Endometrium (tissue), 2 donors: ENCODE measurements at regions not wholly inside any gene's neighbourhood (a gene's known extent, or its start where the extent isn't known, plus 50 kb on each side); places are given as distances from the start of the nearest gene placed in this dataset.

Source experiments
- FAIRE-seq: peaks from 2 replicates; lab custom pipeline; 2012; peaks lifted over from hg19 to GRCh38; lab: Jason Lieb, UNC
- donor health status: control.
- donor health status: control.

DNA sequence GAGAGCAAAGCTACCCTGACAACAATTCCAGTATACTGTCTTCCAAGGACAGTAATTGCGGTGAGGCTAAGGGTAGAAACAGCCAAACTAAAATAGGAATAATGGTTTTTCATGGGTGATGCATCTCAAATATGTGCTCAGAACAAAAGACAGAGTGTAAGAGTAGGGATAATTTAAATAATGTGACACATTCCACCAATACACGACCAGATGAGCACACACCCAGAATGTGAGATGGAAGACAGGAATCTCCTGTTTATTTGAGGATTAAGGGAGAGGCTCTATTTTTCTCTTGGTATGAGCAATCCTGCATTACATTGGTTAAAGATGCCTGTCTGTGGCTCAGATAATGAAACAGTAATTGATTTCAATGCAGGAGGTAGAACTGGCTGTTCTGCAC, 292.9 kb upstream of the ZFP64 start:
- FAIRE-seq, result no peak

DNA sequence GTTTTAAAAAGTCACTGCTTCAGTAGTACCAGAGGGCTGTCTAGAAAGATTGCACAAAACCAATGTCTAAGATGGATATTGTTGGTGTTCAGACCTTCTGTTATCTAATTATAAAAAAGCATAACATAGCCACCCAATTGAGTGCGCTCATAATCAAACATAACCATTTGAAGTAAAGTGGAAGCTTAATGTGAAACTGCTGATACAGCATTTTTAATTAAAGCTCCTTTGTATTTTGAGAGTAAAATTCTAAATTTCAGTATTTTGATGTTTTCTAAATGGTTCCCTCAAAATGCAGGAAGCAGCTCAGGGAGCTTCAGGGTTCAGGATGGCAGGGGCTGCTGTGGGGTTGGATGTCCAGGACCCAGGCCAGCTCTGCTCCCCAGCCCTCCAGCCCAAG, 291.8 kb upstream of the ZFP64 start:
- no peak for FAIRE-seq

DNA sequence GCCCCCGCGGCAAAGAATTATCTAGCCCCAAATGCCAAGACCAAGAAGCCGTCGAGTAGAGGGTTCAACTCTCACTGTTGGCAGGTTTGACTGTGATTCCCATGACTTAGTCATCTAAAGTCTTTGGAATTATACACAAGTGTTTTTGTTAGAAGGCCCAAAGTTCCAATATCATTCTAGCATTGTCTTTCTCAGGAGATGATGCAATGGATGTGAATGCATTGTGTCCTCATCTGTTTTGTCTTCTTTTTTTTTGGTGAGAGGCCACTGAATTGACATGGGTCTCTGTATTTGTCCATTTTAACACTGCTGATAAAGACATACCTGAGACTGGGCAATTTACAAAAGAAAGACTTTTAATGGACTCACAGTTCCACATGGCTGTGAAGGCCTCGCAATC, 290.5 kb upstream of the ZFP64 start:
- no peak for FAIRE-seq

DNA sequence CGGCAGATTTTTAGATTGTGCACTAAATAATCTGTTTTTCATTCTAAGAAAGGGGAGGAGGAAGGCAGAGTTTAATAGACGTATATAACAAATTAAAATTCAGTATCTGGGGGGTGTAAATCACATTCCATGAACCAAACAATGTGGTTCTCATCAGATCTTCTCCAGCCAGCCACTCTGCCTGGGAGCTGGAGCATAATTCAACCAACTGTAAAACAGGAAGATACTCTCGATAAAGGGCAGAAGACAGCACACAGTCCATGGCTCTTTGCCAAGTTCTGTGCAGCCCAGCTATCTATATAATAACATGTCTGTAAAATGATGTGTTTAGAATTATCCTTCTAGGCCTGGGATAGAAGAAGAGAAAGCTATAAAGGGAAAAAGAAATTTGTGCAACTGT, 289.9 kb upstream of the ZFP64 start:
- FAIRE-seq, result no peak

DNA sequence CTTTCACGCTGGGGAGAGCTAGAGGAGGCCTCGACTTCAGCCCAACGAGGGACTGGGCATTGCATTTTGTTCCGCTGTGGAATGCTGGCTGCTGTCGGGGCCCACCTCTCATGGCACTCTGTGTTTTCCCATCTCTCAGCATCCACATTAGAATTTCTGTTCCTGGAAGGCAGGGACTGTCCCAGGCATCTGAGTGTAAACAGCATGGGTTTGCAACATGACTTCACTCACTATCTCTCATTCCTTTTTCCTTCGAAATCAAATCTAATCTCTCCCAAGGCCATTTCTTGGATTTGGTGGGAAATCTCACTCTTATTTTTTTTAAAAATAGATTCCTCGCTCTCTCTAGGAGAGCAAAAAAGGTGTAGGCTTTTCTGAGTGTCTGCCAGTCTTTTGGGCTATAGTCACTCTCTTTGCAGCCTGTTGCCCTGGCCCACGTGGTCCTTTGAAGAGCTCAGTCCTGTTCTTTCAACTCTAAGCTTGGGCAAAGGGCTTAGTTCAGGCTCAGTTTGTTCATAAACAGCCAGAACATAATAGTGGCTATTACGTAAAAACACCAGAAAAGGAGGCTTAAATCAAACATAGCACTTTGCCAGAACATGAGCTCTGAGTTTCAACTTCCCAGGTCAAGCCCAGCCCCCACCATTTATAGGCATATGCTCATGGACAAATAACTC, 284.6 kb upstream of the ZFP64 start:
- FAIRE-seq, result no peak

DNA sequence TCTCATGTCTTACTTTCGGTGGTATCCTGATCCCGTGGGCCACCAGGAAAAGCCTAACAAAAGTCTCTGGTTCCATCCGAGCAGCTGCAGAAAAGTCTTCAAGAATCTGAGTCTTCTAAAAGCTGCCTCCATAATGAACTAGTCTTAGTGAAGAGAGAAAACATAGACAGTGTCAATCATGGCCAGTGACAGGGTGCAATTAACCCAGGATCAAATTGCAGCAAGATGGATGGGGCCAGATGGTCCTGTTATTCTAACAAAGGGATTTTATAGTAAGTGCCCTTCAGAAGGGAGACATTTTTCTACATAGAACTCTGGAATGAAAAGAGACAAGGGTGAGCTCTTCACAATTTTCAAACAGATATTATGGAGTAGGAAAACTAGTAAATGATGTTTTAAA, 281.6 kb upstream of the ZFP64 start:
- FAIRE-seq, result no peak

DNA sequence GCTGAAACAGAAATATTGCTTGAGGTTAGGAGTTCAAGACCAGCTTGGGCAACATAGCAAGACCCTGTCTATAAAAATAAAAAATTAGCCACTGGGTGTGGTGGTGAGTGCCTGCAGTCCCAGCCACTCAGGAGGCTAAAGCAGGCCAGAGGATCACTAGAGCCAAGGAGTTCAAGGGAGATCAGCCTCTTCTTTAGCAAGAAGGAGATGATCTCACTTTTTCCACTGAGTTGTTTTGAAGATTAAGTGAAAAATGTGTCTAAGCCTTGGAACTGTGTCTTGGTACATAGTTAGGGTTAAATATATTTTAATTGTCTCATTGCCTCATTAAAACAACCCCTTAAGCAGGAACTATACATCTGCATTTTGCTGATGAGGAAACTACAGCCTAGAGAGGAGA, 279.0 kb upstream of the ZFP64 start:
- FAIRE-seq, result no peak

DNA sequence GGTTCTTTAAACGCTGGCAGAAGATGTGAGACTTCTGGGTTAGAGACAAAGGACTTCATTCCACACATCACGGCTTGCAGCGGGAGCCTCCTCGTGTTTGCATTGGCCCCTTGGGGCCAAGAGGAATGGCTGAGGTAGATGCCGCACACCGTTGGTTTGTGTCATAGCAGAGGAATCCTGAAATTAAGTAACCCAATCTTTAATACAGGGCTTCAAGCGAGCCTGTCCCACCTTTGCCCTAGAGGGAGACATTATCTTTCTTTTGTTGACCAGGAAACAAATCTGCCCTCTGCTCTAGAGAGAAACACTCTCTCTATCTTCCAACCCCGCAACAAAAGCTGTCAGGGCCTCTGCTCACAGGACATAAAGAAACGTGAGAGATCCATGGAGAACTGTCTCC, 277.5 kb upstream of the ZFP64 start:
- FAIRE-seq, result no peak

DNA sequence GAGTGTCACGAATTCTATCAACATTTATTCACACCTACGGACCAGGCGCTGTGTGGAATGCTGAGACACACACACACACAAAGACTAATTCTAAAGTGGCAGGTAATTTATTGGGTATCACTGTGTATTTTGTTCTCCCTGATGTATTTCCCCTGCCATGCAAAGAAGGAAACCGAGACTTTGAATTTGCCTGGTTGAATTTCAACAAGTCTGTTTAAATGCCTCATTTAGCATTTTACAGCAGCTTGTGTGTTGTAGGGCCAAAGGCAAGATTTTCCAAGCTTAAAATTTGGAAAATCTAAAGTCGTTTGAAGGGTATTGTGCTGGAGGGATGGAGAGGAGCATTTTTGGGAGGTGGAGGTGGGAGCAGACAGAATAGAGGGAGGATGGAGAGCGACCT, 274.4 kb upstream of the ZFP64 start:
- no peak for FAIRE-seq

DNA sequence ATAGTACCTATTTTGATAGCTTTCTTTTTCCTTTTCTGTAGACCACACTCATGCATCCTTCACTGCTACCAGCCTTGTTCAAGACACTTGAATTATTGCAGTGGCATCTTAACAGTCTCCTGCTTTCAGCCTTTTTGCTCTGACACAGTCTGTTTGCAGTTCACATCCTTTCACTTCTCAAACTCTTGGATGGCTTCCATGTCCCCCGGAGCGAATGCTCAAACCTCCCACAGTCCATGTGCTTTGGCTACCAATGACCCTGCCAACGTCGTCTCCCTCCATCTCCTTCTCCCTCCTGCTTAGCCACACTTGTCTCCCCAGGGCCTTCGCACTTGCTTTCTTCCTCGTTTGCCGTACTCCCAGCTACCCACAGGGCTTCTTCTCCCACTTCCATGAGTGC, 270.0 kb upstream of the ZFP64 start:
- no peak for FAIRE-seq

DNA sequence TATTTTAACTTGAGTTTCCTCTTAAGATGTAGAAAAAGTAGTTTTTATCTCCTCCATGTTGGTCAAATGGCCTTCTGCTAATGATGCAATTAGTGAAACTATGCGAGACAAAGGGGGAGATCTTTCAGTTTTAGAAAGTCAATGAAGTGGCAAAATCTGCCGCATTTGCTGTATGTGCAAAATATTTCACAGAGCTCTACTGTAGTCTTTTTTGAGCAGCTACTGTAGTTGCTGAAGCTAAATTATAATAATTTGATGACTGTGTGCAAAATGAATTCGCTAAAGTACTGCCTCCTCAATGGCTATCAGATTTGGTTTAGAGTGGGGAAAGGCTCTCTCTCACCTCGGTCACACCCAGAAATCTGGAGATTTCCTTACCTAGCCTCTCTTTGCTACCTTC, 267.6 kb upstream of the ZFP64 start:
- FAIRE-seq, result no peak

DNA sequence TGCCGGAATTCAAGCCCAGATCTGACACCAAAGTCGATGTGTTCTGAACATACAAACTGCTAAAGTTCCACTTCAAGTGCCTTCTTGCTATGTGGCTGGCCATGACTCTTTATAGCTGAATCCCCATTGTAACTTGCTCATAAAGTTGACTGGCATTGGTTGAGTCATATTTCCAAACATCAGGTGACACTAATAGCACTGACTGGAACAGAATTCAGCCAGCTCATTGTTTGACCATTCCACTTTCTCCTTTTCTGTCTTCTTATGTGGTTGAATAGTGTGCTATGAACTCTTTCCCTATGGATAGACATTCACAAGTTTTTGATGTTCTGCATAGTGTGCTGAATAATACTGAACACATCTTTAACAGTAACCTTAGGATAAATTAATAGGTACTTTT, 266.2 kb upstream of the ZFP64 start:
- FAIRE-seq, result no peak

DNA sequence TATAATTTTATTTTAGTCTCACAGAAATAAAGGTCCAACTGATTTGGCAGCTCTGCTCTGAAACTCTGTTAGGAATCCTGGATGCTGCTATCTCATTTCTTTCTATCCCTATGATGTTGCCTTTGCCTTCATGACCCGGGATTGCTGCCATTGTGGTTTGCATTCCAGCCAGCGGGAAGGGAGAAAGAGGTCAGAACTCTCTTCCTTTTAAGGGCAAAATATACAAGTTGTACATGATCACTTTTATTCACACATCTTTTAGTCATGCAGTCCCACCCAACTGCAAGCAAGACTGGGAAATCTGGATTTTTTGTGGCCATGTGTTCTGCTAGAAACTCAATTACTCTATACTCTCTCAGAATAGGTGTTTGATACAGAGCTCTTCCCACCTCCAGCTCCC, 263.1 kb upstream of the ZFP64 start:
- no peak for FAIRE-seq

DNA sequence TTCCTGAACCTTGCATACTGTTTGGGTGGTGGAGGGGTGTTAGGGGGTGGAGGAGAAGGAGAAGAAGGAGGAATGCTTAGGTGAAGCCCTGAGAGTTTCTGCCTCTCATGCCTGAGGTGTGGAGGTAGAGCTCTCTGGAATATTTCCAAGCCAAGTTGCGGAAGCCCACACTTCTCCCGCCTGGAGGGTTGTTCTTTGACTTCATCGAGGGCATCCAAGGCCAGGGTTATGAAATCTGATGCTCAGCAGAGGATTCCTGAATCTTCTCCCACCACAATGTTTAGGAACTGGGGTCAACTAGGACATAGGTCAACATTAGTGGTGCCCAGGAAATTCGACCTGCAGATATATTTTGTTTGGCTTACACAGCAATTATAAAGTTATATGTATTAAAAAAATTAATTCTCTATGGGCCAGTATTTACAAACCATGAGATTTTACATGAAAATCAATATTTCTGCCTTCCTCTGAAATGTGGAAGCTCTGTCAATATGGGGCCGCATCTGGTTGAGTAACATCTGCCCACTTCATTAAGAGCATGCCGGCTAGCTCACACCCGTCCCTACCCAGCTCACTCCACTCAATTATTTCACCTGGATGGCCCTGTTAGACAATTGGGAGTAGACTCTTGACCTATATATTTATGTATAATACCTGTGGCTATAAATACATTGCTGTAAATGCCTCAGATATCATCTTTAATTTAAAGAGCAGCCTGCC, 257.1 kb upstream of the ZFP64 start:
- FAIRE-seq, result no peak

DNA sequence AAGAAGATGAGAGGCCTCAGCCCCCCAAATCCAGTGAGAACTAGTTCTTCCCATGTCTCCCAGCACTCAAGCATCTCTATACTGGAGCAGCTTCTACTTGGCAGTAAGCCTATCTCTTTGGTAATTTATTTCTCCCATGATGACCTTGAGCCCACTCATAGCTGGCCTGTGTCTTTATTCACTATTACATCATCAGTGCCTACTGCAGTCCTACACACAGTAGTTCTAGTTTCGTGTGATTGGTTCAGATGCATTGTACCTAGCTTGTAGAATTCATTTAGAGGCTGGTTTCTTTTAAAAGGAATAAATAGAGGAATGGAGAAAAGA, 255.6 kb upstream of the ZFP64 start:
- no peak for FAIRE-seq

DNA sequence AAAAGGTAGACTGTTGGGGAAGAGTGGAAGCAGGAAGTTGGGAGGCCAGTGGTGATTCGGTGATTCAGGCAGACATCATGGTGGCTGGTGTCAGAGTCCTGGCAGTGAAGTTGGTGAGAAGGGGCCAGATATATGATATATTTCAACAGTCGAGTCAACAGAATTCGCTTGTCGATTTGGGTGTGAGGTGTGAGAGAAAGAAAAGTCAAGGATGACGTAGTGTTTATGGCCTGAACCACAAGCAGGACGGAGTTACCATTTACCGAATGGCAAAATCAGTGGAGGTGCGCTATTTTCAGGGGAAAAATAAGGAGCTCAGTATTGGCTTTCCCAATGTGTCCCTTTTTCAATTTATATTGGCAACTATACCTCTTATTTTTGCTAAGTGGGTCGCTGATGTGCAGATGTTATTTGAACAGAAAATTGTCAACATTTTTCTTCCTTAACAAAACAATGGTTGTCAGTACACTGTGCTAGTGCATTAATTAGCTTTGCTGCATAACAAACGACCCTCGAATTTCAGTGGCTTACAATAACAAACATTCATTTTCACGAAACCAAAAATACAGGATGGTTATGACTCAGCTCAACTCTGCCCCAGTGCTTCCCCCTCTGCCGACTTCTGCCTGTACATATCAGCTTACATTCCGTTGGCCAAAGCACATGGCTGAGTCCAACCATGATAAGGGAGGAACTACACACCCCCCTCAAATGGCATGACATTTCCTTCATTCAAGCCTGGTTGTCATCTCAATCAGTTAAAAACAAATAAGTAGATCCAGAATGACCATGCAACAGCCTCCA, 255.0 kb upstream of the ZFP64 start:
- no peak for FAIRE-seq

DNA sequence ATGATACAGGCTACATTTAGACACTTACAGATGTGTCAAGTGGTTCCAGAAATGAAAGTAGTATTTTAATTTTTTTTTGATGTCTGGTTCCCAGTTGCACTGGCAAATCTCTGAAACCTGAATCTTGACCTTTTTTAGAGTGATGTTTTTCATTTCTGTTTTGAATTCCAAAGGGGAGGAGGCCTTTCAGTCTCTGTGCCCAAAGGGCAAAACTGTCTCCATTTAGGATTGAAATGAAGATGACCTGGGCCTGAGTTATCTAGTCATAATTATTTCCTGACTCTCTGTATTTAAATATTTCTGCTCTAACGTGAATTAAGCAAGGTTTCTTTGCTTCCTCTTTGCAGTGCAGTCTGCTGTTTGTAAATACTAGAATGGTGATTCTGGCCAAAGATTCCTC, 252.9 kb upstream of the ZFP64 start:
- FAIRE-seq, result no peak

DNA sequence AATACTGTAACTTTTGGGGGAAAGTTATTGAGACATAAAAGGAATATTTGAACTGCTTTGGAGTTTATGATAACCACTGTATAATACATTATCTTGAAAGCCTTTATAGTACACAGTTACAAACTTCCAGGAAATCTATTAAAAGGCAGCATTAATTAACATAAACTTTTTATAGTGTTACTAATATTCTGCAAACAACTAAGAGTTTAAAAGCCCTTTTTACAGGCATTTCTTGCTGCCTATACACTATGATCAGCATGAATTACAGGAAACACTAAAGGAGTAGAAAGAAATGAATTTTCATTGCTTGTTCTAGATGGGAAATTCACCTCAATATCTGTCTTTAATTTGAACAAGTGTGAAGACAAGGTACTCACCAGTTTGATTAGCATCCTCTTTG, 252.3 kb upstream of the ZFP64 start:
- FAIRE-seq, result no peak

DNA sequence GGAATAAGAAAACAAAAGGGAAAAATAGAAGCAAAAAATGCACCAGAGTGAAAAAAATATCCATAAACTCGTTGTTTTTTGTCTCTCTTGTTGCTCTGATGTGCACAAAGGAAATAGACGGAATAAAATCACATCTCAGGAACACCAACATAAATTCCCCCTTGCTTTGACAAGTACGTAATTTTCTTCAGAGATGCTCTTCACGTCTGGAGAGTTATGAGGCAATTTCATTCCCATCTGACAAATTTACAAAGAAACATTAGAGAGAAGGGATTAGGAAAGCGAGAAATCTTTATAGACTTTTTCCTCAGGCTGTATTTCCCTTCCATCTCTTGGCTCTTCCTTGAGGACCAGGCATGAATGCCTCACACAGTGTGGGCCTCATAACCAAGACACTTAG, 250.1 kb upstream of the ZFP64 start:
- FAIRE-seq, result no peak

DNA sequence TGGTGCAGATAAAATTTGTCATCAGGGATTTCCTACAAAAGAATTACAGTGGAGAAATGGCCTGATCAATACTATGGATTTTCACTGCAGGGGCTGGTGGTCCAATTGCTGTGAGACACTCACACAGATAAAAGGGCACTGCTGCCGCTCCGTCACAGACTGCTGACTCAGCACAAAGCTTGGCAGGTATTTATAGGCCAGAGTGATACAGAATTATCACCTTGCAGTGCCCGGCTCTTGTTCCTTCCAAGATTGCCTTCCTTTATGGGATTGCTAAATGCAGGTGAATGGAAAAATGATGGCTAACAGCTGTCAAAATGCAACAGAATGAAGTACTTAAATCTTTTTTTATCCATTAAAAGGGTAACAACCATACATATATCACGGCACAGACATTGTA, 247.8 kb upstream of the ZFP64 start:
- no peak for FAIRE-seq

DNA sequence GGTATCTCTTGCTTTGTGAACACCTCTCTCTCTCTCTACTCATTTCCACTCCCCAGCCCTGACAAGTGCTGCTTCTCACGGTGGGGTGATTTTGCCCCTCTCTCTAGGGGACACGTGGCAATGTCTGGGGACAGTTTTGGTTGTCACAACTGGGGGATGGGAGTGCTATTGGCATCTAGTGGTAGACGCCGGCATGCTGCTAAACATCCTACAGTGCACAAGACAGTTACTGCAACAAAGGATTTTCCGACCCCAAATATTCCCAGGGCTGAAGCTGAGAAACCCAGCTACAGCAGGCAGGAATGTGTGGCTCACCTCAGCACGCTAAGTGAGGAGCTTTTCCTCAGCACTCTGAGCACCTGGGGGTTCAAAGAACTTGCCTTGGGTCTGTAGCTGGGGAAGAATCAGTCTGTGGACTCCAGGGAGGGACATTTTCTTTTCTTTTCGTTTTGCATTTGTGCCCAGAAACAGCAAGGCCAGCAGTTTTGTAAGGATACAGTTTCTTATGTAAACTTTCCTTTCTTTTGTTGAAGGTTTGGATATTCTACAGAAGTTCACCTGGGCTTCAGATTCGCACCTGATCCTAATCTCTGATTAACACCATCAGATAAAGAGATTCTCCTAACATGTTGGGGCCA, 246.9 kb upstream of the ZFP64 start:
- no peak for FAIRE-seq

DNA sequence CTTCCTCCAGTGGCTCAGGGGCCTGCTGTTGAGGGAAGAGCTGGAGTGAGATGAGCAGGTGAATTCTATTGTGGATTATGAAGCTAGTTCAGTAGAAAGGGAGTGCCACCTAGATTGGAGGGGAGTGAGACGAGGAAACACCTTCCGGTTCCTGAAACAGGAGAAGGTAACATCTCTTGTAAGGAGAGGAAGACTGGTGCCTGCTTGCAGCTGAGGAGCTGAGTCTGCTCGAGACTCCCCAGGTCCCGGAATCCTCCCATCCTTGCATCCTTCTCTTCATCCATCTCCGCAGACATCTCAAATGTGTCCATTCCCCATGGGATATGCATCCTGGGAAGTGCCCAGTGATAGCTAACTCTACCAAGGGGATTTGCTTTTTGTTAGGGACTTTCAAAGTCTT, 242.9 kb upstream of the ZFP64 start:
- FAIRE-seq, result no peak

DNA sequence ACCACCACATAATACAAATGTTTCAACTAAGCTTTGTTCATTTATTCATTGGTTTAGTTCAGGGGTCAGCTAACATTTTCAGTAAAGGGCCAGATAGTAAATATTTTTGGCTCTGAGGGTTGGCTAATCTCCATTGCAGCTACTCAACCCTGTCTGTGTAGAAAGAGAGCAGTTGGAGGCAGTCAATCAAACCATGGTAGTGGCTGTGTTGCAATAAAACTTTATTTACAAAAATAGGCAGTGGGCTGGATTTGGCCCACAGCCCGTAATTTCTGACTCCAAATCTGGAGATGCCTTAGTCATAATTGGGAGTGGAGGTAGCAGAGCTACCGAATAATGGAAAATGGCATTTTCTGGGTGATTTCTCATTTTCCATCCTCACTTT, 242.5 kb upstream of the ZFP64 start:
- no peak for FAIRE-seq
